Calu3 (cell line): ENCODE measurements at regions not wholly inside any gene's neighbourhood (a gene's known extent, or its start where the extent isn't known, plus 50 kb on each side); places are given as distances from the start of the nearest gene placed in this dataset.
"Not testable (repeated sequence)": the region's sequence is repeated elsewhere in the genome, so short reads cannot be mapped to it uniquely, and the experiment has no call there.

Experiments used
- BruUV-seq: library from RNA; stranded (reverse); fragments of 400-500 nt; replicated peaks from 2 replicates; lab custom pipeline; 2021; lab: Mats Ljungman, UMichigan
- CTCF ChIA-PET: fragments of 300-600 bp; sonication (Branson Sonifier 250); formaldehyde crosslinking; loops from one replicate; lab custom pipeline; 2022; ENCODE audit warnings: antibody characterized with exemption; lab: Charles Lee
- DNase-seq: peaks from one replicate; pipeline ENCODE4 v3.0.0; 2022
- H3K27ac Mint-ChIP-seq: one replicate; pipeline ENCODE4 v1.8.0; 2022; ENCODE audit warnings: mixed read lengths; ENCODE audit not compliant: unreplicated experiment
- H3K27me3 Mint-ChIP-seq: one replicate; pipeline ENCODE4 v1.8.0; 2022; ENCODE audit warnings: mixed read lengths; ENCODE audit not compliant: unreplicated experiment
- H3K36me3 Mint-ChIP-seq: one replicate; pipeline ENCODE4 v1.8.0; 2022; ENCODE audit warnings: mild to moderate bottlenecking, moderate library complexity, mixed read lengths; ENCODE audit not compliant: insufficient read depth, unreplicated experiment
- H3K4me1 Mint-ChIP-seq: one replicate; pipeline ENCODE4 v1.8.0; 2022; ENCODE audit warnings: mild to moderate bottlenecking, low read depth, mixed read lengths; ENCODE audit not compliant: unreplicated experiment
- H3K4me3 Mint-ChIP-seq: one replicate; pipeline ENCODE4 v1.8.0; 2022; ENCODE audit warnings: mild to moderate bottlenecking, low read depth, moderate library complexity, mixed read lengths; ENCODE audit not compliant: unreplicated experiment
- H3K9me3 Mint-ChIP-seq: one replicate; pipeline ENCODE4 v1.8.0; 2022; ENCODE audit warnings: low read depth, mixed read lengths; ENCODE audit not compliant: unreplicated experiment
- intact Hi-C: fragments of 100-400 bp; cut with micrococcal nuclease; formaldehyde crosslinking; loops from one replicate; pipeline ENCODE4 v1.10.0; 2022; ENCODE audit not compliant: unreplicated experiment
- TF ChIP-seq, protein P1 (sequence below): fragments of 200-600 bp; IDR thresholded peaks from one replicate; pipeline ENCODE4 v1.8.0; 2022; ENCODE audit warnings: antibody characterized with exemption; ENCODE audit not compliant: unreplicated experiment

DNA sequence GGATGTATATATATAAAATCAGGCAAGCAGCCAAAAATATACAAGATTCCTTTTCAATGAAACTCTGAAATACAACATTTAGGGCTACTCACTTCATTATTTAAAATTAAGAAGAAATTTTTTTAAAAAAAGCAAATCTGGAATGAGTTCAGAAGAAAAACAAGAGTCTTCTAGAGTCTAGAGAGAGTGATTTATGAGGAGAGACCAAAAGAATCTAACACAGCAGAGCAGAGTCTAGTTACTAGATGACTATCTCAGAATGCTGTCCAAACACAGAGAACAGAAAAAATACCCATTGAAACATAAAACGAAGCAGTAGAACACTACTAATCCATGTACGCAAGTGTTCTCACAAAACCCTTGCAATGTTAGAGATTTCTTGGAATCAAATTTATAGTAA lies 275.2 kb upstream of the CBLB start:
- H3K27me3 Mint-ChIP-seq: no peaks in the 10 kb centered on the region
- DNase-seq: no peak
- peaks cover 4% of the 10 kb centered on the region for H3K9me3 Mint-ChIP-seq
- no peaks in the 10 kb centered on the region for H3K36me3 Mint-ChIP-seq
- intact Hi-C loops: no loop called here
- H3K4me3 Mint-ChIP-seq: no peak overlapping the region
- peaks cover 8% of the 10 kb centered on the region for H3K4me1 Mint-ChIP-seq
- no peak overlapping the region for H3K27ac Mint-ChIP-seq
- no TSS peak for BruUV-seq
- TF ChIP-seq, protein P1, sequence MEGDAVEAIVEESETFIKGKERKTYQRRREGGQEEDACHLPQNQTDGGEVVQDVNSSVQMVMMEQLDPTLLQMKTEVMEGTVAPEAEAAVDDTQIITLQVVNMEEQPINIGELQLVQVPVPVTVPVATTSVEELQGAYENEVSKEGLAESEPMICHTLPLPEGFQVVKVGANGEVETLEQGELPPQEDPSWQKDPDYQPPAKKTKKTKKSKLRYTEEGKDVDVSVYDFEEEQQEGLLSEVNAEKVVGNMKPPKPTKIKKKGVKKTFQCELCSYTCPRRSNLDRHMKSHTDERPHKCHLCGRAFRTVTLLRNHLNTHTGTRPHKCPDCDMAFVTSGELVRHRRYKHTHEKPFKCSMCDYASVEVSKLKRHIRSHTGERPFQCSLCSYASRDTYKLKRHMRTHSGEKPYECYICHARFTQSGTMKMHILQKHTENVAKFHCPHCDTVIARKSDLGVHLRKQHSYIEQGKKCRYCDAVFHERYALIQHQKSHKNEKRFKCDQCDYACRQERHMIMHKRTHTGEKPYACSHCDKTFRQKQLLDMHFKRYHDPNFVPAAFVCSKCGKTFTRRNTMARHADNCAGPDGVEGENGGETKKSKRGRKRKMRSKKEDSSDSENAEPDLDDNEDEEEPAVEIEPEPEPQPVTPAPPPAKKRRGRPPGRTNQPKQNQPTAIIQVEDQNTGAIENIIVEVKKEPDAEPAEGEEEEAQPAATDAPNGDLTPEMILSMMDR: no peak
- CTCF ChIA-PET: no interaction called here

DNA sequence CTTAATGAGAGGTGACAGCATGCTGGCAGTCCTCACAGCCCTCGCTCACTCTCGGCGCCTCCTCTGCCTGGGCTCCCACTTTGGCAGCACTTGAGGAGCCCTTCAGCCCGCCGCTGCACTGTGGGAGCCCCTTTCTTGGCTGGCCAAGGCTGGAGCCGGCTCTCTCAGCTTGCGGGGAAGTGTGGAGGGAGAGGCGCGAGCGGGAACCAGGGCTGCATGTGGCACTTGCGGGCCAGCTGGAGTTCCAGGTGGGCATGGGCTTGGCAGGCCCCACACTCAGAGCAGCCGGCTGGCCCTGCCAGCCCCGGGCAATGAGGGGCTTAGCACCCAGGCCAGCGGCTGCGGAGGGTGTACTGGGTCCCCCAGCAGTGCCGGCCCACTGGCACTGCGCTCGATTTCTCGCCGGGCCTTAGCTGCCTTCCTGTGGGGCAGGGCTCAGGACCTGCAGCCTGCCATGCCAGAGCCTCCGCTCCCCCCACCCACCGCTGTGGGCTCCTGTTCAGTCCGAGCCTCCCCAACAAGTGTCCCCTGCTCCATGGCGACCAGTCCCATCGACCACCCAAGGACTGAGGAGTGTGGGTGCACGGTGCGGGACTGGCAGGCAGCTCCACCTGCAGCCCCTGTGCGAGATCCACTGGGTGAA lies 279.7 kb upstream of the CBLB start:
- H3K27me3 Mint-ChIP-seq, DNase-seq, H3K4me1 Mint-ChIP-seq, intact Hi-C loops, H3K27ac Mint-ChIP-seq, H3K4me3 Mint-ChIP-seq, H3K36me3 Mint-ChIP-seq, CTCF ChIA-PET, H3K9me3 Mint-ChIP-seq, BruUV-seq: not testable (repeated sequence)

DNA sequence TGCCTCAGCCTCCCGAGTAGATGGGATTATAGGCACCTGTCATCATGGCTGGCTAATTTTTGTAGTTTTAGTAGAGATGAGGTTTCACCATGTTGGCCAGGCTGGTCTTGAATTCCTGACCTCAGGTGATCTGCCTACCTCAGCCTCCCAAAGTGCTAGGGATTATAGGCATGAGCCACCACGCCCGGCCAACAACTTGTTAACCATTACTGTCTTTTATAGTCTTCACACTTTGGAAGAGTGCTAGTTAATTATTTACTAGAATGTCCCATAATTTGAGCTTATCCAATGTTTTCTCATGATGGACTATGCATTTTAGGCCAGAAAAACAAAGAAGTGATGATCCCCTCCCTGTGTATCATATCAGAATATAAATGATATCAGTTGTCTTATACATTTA lies 288.6 kb upstream of the CBLB start:
- Mint-ChIP-seq H3K4me3 (no peak overlapping the region), H3K36me3 (no peaks in the 10 kb centered on the region), H3K27ac (no peak overlapping the region), H3K4me1 (no peaks in the 10 kb centered on the region), H3K27me3 (no peaks in the 10 kb centered on the region), H3K9me3 (no peaks in the 10 kb centered on the region)
- no peak for DNase-seq
- CTCF ChIA-PET: no interaction called here
- TF ChIP-seq, protein P1: no peak
- intact Hi-C loops: no loop called here
- no TSS peak for BruUV-seq

DNA sequence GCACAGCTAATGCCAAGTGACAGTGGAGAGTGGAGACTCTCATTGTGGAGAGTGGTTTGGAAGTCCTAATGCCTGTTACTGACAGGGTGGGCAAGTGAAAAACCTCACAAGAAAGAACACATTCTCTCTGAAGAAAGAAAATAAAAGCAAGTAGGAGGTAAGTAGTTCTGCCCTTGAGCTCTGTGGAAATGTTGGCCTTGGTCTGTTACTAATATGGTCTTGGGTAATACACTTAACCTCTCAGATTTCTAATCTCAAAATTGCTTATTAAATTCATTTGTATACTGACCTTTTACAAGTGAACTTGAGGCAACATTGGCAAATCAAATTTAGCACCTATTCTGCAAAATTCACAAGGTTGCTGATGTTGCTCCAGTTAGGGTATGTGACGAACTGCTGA lies 291.6 kb upstream of the CBLB start:
- Mint-ChIP-seq H3K27ac (no peak overlapping the region), H3K9me3 (no peaks in the 10 kb centered on the region), H3K36me3 (no peaks in the 10 kb centered on the region), H3K4me1 (no peaks in the 10 kb centered on the region), H3K4me3 (no peak overlapping the region), H3K27me3 (no peaks in the 10 kb centered on the region)
- TF ChIP-seq, protein P1: no peak
- no TSS peak for BruUV-seq
- DNase-seq: no peak
- intact Hi-C loops: no loop called here
- CTCF ChIA-PET: no interaction called here

DNA sequence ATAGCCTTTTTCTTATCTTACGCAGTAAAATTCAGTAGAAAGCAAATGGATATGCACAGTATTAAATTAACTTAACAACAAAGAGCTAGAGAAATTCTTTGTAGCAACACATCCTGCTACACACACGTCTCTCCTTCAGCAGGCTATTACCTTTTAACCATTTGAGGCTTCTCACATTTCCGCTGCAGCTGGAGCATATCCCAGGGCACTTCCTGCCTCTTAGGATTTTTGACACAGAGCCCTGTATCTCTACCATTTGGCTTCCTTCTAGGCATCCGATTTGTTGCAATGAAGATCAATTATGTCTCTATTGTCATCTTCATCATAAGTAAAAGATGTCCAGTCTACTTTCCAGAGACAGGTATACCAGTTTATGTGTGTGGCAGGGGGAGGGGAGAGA lies 292.4 kb upstream of the CBLB start:
- H3K4me3 Mint-ChIP-seq: no peak overlapping the region
- intact Hi-C loops: no loop called here
- H3K27ac Mint-ChIP-seq: no peak overlapping the region
- H3K9me3 Mint-ChIP-seq: no peaks in the 10 kb centered on the region
- CTCF ChIA-PET: no interaction called here
- DNase-seq: no peak
- H3K4me1 Mint-ChIP-seq: no peaks in the 10 kb centered on the region
- BruUV-seq: no TSS peak
- H3K27me3 Mint-ChIP-seq: no peaks in the 10 kb centered on the region
- H3K36me3 Mint-ChIP-seq: no peaks in the 10 kb centered on the region
- TF ChIP-seq, protein P1: no peak
